ENCODE measurements at regions not wholly inside any gene's neighbourhood (a gene's known extent, or its start where the extent isn't known, plus 50 kb on each side); places are given as distances from the start of the nearest gene placed in this dataset.
"Not testable (repeated sequence)": the region's sequence is repeated elsewhere in the genome, so short reads cannot be mapped to it uniquely, and the experiment has no call there.

DNA sequence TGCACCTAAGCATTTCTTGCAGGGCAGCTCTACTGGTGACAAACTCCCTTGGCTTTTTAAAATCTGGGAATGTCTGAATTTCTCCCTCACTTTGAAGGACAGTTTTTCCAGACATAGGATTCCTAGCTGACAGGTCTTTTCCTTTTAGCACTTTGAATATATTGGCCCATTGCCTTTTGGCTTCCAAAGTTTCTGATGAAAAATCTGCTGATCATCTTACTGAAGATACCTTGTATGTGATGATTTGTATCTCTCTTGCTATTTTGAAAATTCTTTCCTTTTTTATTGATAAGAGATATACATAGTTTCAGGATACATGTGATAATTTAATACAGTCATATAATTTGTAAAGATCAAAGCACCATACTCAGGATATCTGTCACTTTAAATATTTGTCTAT lies 211.1 kb downstream of the ZIC5 start:
- Histone ChIP-seq H3K27ac (no peak overlapping the region), H3K9me3 (peaks cover 0 to 49% of the 10 kb centered on the region in 2 donors), H3K4me1 (no peaks in the 10 kb centered on the region), H3K27me3 (no peaks in the 10 kb centered on the region), H3K36me3 (no peaks in the 10 kb centered on the region), H3K4me3 (no peak overlapping the region)
- TF ChIP-seq, protein P1, sequence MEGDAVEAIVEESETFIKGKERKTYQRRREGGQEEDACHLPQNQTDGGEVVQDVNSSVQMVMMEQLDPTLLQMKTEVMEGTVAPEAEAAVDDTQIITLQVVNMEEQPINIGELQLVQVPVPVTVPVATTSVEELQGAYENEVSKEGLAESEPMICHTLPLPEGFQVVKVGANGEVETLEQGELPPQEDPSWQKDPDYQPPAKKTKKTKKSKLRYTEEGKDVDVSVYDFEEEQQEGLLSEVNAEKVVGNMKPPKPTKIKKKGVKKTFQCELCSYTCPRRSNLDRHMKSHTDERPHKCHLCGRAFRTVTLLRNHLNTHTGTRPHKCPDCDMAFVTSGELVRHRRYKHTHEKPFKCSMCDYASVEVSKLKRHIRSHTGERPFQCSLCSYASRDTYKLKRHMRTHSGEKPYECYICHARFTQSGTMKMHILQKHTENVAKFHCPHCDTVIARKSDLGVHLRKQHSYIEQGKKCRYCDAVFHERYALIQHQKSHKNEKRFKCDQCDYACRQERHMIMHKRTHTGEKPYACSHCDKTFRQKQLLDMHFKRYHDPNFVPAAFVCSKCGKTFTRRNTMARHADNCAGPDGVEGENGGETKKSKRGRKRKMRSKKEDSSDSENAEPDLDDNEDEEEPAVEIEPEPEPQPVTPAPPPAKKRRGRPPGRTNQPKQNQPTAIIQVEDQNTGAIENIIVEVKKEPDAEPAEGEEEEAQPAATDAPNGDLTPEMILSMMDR (IDR thresholded peaks at IDR 0.05), result no peak
- ATAC-seq (no peak), DNase-seq (no peak)
- intact Hi-C loops (cut with DNase I), result no loop called here

GRCh38 chr13:99759163-99759552 lies 212.4 kb downstream of the ZIC5 start:
- TF ChIP-seq, protein P1 (IDR thresholded peaks at IDR 0.05), result no peak
- ATAC-seq, result no peak
- intact Hi-C loops (cut with DNase I), result no loop called here

DNA sequence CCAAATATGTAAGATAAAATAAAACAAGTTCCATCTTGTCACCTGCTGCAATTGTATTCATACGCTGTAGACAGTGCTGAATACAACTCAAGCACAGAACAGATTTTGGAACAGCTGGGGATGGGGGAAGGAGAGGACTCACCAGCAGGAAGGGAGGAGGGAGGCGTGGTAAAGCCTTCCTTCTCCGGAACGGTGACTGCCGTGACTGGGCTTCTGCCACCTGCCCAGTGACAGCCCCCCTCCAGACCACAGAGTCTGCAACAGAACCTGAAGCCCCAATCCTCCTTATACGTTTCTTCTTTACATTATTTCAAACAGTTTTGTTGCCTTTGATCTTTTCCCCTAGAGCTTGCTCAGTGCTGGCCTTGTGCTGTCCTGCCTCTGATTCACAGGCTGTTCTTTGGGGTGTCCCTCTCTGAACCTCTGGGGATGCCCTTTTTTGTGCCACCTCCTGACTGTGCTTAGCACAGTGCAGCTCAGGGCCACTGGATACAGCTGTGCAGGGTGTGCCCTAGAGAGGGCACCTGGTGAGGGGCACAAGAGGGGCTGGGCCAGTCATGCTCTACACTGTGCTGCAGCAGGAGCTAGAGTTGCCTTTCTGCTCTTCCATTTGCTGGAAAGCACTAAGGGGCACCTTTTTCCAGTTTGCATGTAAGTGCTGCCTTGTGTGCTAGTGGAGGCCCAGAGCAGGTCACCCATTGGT lies 213.0 kb downstream of the ZIC5 start:
- Histone ChIP-seq H3K36me3 (no peaks in the 10 kb centered on the region), H3K27ac (no peak overlapping the region)
- DNase-seq, result no peak

More at GRCh38 chr13:99759163-99759552, 212.4 kb downstream of the ZIC5 start:
- Histone ChIP-seq H3K4me3 (no peak overlapping the region), H3K4me1 (no peaks in the 10 kb centered on the region), H3K27ac (no peak overlapping the region), H3K27me3 (no peaks in the 10 kb centered on the region), H3K9me3 (peaks cover 0 to 36% of the 10 kb centered on the region in 2 donors), H3K36me3 (no peaks in the 10 kb centered on the region)
- DNase-seq, result no peak

DNA sequence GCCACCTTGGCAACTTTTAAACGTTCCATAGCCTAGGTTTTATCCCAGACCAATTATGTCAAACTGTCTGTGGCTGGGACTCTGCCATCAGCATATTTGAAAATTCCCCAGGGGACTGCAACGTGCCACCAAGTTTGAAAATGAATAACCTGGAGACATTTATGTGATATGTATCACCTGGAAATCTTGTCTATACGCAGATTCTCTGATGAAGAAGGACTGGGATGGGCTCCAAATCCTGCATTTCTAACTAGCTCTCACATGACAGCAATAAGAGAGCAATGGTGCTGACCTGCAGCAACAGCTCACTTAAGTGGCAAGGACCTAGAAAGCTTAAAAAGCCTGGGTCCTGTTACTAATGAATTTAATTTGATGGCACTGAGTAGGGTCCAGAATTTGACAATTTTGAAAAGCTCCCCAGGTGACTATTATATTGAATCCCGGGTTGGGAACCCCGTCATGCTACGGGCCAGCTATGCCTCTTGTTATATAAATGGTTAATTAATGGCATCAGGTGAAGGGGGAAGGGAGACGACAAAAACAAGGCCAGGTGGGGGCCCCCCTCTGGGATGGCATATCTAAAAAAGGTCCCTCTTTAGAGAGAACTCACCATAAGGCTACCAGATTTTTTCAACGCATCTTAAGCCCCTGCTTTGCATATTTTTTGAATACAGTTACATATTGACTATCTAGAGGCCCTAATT lies 213.7 kb downstream of the ZIC5 start:
- Histone ChIP-seq H3K4me3 (no peak overlapping the region), H3K27ac (no peak overlapping the region), H3K4me1 (no peaks in the 10 kb centered on the region), H3K9me3 (peaks cover 0 to 24% of the 10 kb centered on the region in 2 donors), H3K27me3 (no peaks in the 10 kb centered on the region), H3K36me3 (no peaks in the 10 kb centered on the region)
- TF ChIP-seq, protein P1 (IDR thresholded peaks at IDR 0.05), result no peak
- intact Hi-C loops (cut with DNase I), result no loop called here
- ATAC-seq, result no peak
- DNase-seq, result no peak

More for the DNA sequence above, 213.0 kb downstream of the ZIC5 start:
- no peak for ATAC-seq
- no peaks in the 10 kb centered on the region for H3K27me3 ChIP-seq
- H3K4me3 ChIP-seq, result no peak overlapping the region
- H3K4me1 ChIP-seq, result no peaks in the 10 kb centered on the region
- TF ChIP-seq, protein P1 (IDR thresholded peaks at IDR 0.05), result no peak
- peaks cover 0 to 31% of the 10 kb centered on the region in 2 donors for H3K9me3 ChIP-seq
- intact Hi-C loops (cut with DNase I), result no loop called here

DNA sequence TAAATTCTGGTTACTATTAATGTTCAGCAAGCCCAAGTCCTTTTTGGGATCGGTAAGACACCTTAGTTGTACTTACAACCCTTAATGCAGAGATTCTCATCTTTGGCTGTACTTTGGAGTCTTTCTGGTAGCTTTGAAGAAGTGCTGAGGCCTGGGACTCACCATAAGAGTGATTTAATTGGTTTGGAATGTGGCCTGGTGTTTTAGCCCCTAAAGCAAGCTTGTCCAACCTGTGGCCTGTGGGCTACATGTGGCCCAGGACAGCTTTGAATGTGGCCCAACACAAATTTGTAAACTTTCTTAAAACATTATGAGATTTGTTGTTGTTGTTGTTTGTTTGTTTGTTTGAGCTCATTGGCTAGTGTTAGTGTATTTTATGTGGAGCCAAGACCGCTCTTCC lies 215.3 kb downstream of the ZIC5 start:
- ATAC-seq, result no peak

DNA sequence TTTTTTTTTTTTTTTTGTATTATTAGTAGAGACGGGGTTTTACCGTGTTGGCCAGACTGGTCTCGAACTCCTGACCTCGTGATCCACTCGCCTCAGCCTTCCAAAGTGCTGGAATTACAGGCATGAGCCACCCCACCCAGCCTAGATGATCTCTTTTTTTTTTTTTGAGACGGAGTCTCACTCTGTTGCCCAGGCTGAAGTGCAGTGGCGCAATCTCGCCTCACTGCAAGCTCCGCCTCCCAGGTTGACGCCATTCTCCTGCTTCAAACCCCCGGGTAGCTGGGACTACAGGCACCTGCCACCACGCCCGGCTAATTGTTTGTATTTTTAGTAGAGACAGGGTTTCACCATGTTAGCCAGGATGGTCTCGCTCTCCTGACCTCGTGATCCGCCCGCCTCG lies 216.8 kb downstream of the ZIC5 start:
- H3K9me3 ChIP-seq; H3K4me3 ChIP-seq; DNase-seq; H3K27ac ChIP-seq; H3K4me1 ChIP-seq; H3K36me3 ChIP-seq; intact Hi-C loops (cut with DNase I); ATAC-seq; H3K27me3 ChIP-seq: not testable (repeated sequence)

More for the DNA sequence above, 215.3 kb downstream of the ZIC5 start:
- H3K36me3 ChIP-seq, result no peaks in the 10 kb centered on the region
- peaks cover 0 to 13% of the 10 kb centered on the region in 2 donors for H3K9me3 ChIP-seq
- H3K4me1 ChIP-seq, result no peaks in the 10 kb centered on the region
- no peak overlapping the region for H3K27ac ChIP-seq
- intact Hi-C loops (cut with DNase I), result no loop called here
- H3K4me3 ChIP-seq, result no peak overlapping the region
- no peak for DNase-seq
- TF ChIP-seq, protein P1 (IDR thresholded peaks at IDR 0.05), result no peak
- H3K27me3 ChIP-seq, result no peaks in the 10 kb centered on the region

Measured in left lung (tissue), 4 donors.